IMR-90 (cell line): ENCODE measurements at regions not wholly inside any gene's neighbourhood (a gene's known extent, or its start where the extent isn't known, plus 50 kb on each side); places are given as distances from the start of the nearest gene placed in this dataset.

ENCODE experiments used
- ATAC-seq: fragments of 200-7000 bp; cut with Tn5 transposase; 2 replicates; pipeline ENCODE4 v1.9.1; 2020; ENCODE audit warnings: low read depth, mild to moderate bottlenecking, moderate library complexity
- BruUV-seq: library from RNA; stranded (reverse); fragments of 400-500 nt; replicated peaks from 2 replicates; lab custom pipeline; 2021; lab: Mats Ljungman, UMichigan
- CTCF ChIA-PET: fragments of 300-600 bp; formaldehyde crosslinking; extraction: SDS; loops from one replicate; lab custom pipeline; 2021; ENCODE audit warnings: antibody characterized with exemption; lab: Yijun Ruan, JAX
- POLR2A ChIA-PET: fragments of 300-600 bp; sonication (Branson Sonifier 250); formaldehyde crosslinking; loops from one replicate; lab custom pipeline; 2022; ENCODE audit warnings: antibody characterized with exemption; ENCODE audit not compliant: unreplicated experiment; lab: Charles Lee
- DNase-seq: peaks from one replicate; pipeline ENCODE4 v3.0.0; 2013
- H2AFZ ChIP-seq: replicated peaks from 2 replicates; pipeline ENCODE3; 2013; ENCODE audit warnings: low read length, mild to moderate bottlenecking; ENCODE audit not compliant: poor library complexity
- H2AK5ac ChIP-seq: 2 replicates; pipeline ENCODE4 v1.6.1; 2013; ENCODE audit warnings: low read depth, low read length, inconsistent platforms
- H2AK9ac ChIP-seq: replicated peaks from 2 replicates; pipeline ENCODE3; 2013; ENCODE audit warnings: mild to moderate bottlenecking, low read depth, low read length, moderate library complexity; ENCODE audit not compliant: poor library complexity
- H2BK120ac ChIP-seq: 2 replicates; pipeline ENCODE4 v1.6.1; 2013; ENCODE audit warnings: low read depth, low read length, inconsistent platforms
- H2BK15ac ChIP-seq: 3 replicates; pipeline ENCODE4 v1.6.1; 2013; ENCODE audit warnings: low read depth, low read length, inconsistent platforms
- H2BK20ac ChIP-seq: 2 replicates; pipeline ENCODE4 v1.6.1; 2013; ENCODE audit warnings: low read depth, mild to moderate bottlenecking, inconsistent platforms, low read length, moderate library complexity
- H2BK5ac ChIP-seq: 2 replicates; pipeline ENCODE4 v1.6.1; 2013; ENCODE audit warnings: mild to moderate bottlenecking, low read depth, low read length, inconsistent platforms; ENCODE audit not compliant: poor library complexity, severe bottlenecking
- H3K14ac ChIP-seq: replicated peaks from 2 replicates; pipeline ENCODE4 v1.6.1; 2013; ENCODE audit warnings: low read depth, low read length, inconsistent platforms
- H3K18ac ChIP-seq: 2 replicates; pipeline ENCODE4 v1.6.1; 2013; ENCODE audit warnings: low read depth, low read length, control low read depth
- H3K23ac ChIP-seq: 2 replicates; pipeline ENCODE4 v1.6.1; 2013; ENCODE audit warnings: low read depth, low read length, inconsistent platforms
- H3K27ac ChIP-seq: 2 replicates; pipeline ENCODE4 v1.5.1; 2013; ENCODE audit warnings: mild to moderate bottlenecking, control low read depth, low read length; ENCODE audit not compliant: insufficient read depth
- H3K27me3 ChIP-seq: 2 replicates; pipeline ENCODE4 v1.6.1; 2013; ENCODE audit warnings: low read length; ENCODE audit not compliant: control insufficient read depth, insufficient read depth
- H3K36me3 ChIP-seq: 2 replicates; pipeline ENCODE4 v1.6.1; 2013; ENCODE audit warnings: low read length, mixed read lengths; ENCODE audit not compliant: control insufficient read depth, insufficient read depth
- H3K4ac ChIP-seq: 2 replicates; pipeline ENCODE4 v1.6.1; 2013; ENCODE audit warnings: low read depth, low read length, inconsistent platforms
- H3K4me1 ChIP-seq: 2 replicates; pipeline ENCODE4 v1.6.1; 2013; ENCODE audit warnings: low read length, mixed read lengths; ENCODE audit not compliant: control insufficient read depth, insufficient read depth
- H3K4me2 ChIP-seq: 2 replicates; pipeline ENCODE4 v1.6.1; 2013; ENCODE audit warnings: low read depth, mild to moderate bottlenecking, control low read depth, low read length, moderate library complexity
- H3K4me3 ChIP-seq: 2 replicates; pipeline ENCODE4 v1.5.1; 2013; ENCODE audit warnings: low read depth, mild to moderate bottlenecking, control low read depth, low read length, moderate library complexity; ENCODE audit not compliant: insufficient read depth
- H3K56ac ChIP-seq: 2 replicates; pipeline ENCODE4 v1.6.1; 2013; ENCODE audit warnings: low read length, inconsistent platforms; ENCODE audit not compliant: insufficient read depth; ENCODE audit errors: extremely low read depth
- H3K79me1 ChIP-seq, 2 experiments: 2 replicates each; pipeline ENCODE4 v1.6.1; 2013; ENCODE audit warnings: low read length in 2 of 2, inconsistent platforms in 1 of 2, low read depth in 1 of 2
- H3K9ac ChIP-seq: 2 replicates; pipeline ENCODE4 v1.6.1; 2013; ENCODE audit warnings: low read depth, low read length, control low read depth
- H3K9me1 ChIP-seq: 2 replicates; pipeline ENCODE4 v1.6.1; 2013; ENCODE audit warnings: low read length, inconsistent platforms; ENCODE audit not compliant: insufficient read depth
- H3K9me3 ChIP-seq: 2 replicates; pipeline ENCODE4 v1.6.1; 2013; ENCODE audit warnings: low read length; ENCODE audit not compliant: control insufficient read depth, insufficient read depth
- H4K20me1 ChIP-seq: 2 replicates; pipeline ENCODE4 v1.6.1; 2013; ENCODE audit warnings: low read length, inconsistent platforms; ENCODE audit not compliant: insufficient read depth
- H4K5ac ChIP-seq: 2 replicates; pipeline ENCODE4 v1.6.1; 2013; ENCODE audit warnings: mild to moderate bottlenecking, low read depth, low read length, control low read depth
- H4K8ac ChIP-seq, 2 experiments: 2 replicates each; pipeline ENCODE4 v1.6.1; 2013; ENCODE audit warnings: low read depth in 2 of 2, low read length in 2 of 2, control low read depth in 1 of 2, inconsistent platforms in 1 of 2
- H4K91ac ChIP-seq: 2 replicates; pipeline ENCODE4 v1.6.1; 2013; ENCODE audit warnings: low read depth, low read length, inconsistent platforms; ENCODE audit not compliant: insufficient read depth
- BHLHE40 ChIP-seq: fragments of 150-350 bp; IDR thresholded peaks from 2 replicates; pipeline ENCODE4 v1.6.1; 2016; ENCODE audit warnings: mild to moderate bottlenecking, low read depth, low read length
- CEBPB ChIP-seq: IDR thresholded peaks from 2 replicates; pipeline ENCODE4 v1.6.1; 2012; ENCODE audit warnings: low read depth, low read length, improper control_type of control experiment
- CHD1 ChIP-seq: IDR thresholded peaks from 2 replicates; pipeline ENCODE4 v1.6.1; 2012; ENCODE audit warnings: low read depth, low read length, improper control_type of control experiment
- FOS ChIP-seq: fragments of 150-350 bp; IDR thresholded peaks from 2 replicates; pipeline ENCODE4 v1.6.1; 2016; ENCODE audit warnings: low read depth, low read length
- MAZ ChIP-seq: IDR thresholded peaks from 2 replicates; pipeline ENCODE4 v1.6.1; 2012; ENCODE audit warnings: low read depth, mild to moderate bottlenecking, low read length, improper control_type of control experiment, moderate library complexity, borderline replicate concordance
- MXI1 ChIP-seq: IDR thresholded peaks from 2 replicates; pipeline ENCODE4 v1.6.1; 2012; ENCODE audit warnings: low read depth, mild to moderate bottlenecking, low read length, moderate library complexity, borderline replicate concordance
- NFE2L2 ChIP-seq: fragments of 150-350 bp; IDR thresholded peaks from 2 replicates; pipeline ENCODE4 v1.6.1; 2016; ENCODE audit warnings: low read depth, mild to moderate bottlenecking, low read length
- POLR2A ChIP-seq: IDR thresholded peaks from 2 replicates; pipeline ENCODE4 v1.6.1; 2012; ENCODE audit warnings: mild to moderate bottlenecking, low read depth, low read length
- RAD21 ChIP-seq: IDR thresholded peaks from 2 replicates; pipeline ENCODE4 v1.6.1; 2012; ENCODE audit warnings: low read length, improper control_type of control experiment
- RCOR1 ChIP-seq: IDR thresholded peaks from 2 replicates; pipeline ENCODE4 v1.6.1; 2012; ENCODE audit warnings: mild to moderate bottlenecking, low read length, improper control_type of control experiment; ENCODE audit not compliant: insufficient replicate concordance
- RFX5 ChIP-seq: IDR thresholded peaks from 2 replicates; pipeline ENCODE4 v1.8.0; 2012; ENCODE audit warnings: low read depth, mild to moderate bottlenecking, low read length, moderate library complexity
- SMC3 ChIP-seq: fragments of 150-350 bp; IDR thresholded peaks from 2 replicates; pipeline ENCODE4 v1.6.1; 2016; ENCODE audit warnings: low read depth, mild to moderate bottlenecking, antibody characterized with exemption, low read length, moderate library complexity
- WGBS, 2 experiments: methylation state at CpG; one replicate each; pipeline versions ENCODE4 v1.1.5 to v1.1.7; 2013; ENCODE audit warnings: missing lambda C conversion rate in 2 of 2; ENCODE audit not compliant: insufficient read length in 1 of 2; ENCODE audit errors: extremely low coverage in 2 of 2; 5-methylcytosine and 5-hydroxymethylcytosine counted together
- dilution Hi-C: fragments of 300-500 bp; cut with HindIII; formaldehyde crosslinking; loops from one replicate; pipeline ENCODE4 v1.14.3; 2018; ENCODE audit warnings: low sequenced_read_pairs; ENCODE audit not compliant: unreplicated experiment
- in situ Hi-C: fragments of 300-500 bp; cut with MboI; formaldehyde crosslinking; loops from 3 replicates; pipeline ENCODE4 v1.14.3; 2019; ENCODE audit warnings: low sequenced_read_pairs, inconsistent platforms, mixed read lengths
- intact Hi-C: fragments of 100-400 bp; cut with micrococcal nuclease; formaldehyde crosslinking; loops from 2 replicates; pipeline ENCODE4 v1.10.0; 2022
- TF ChIP-seq, protein P1 (sequence below): fragments of 150-350 bp; IDR thresholded peaks from 2 replicates; pipeline ENCODE4 v1.6.1; 2016; ENCODE audit warnings: low read depth, mild to moderate bottlenecking, low read length, moderate library complexity, borderline replicate concordance
- TF ChIP-seq, protein P2 (sequence below): conservative IDR thresholded peaks from 2 replicates; pipeline ENCODE4 v1.5.1; 2012; ENCODE audit warnings: mild to moderate bottlenecking, low read depth, low read length, improper control_type of control experiment

DNA sequence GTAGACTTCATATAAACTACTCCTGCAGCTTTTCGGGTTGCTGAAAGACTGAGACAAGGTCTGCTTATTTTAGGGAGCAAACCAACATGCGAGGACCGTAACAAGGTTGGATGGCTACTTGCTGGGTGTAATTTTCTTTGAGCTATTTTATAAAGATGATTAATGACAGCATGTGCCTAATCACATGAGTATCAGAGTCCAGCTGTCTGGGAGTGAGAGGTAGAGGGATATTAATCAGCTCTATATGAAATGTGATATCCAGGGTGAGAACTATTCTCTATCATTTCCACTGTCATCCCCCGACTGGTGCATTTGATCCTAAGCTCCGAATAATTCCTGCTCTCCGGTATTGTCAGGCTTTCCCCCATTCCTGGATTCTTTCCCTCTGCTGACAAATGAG is 193.8 kb upstream of the HMHB1 start:
- H2AFZ ChIP-seq: no peak overlapping the region

More for the DNA sequence above, 193.8 kb upstream of the HMHB1 start:
- no peak overlapping the region for H3K4me2 ChIP-seq
- no CpG with 5 or more reads among the region's 6 CpGs for WGBS, 2 experiments
- no peak overlapping the region for H2BK120ac ChIP-seq
- ATAC-seq: no peak
- no peak overlapping the region for H4K91ac ChIP-seq
- intact Hi-C loops: no loop called here
- H3K9ac ChIP-seq: no peak overlapping the region
- no peak overlapping the region for H3K14ac ChIP-seq
- H3K4me3 ChIP-seq: no peak overlapping the region
- no peak overlapping the region for H3K56ac ChIP-seq
- TF ChIP-seq CEBPB (no peak), MXI1 (no peak), POLR2A (no peak), NFE2L2 (no peak), BHLHE40 (no peak), RFX5 (no peak), SMC3 (no peak), RAD21 (no peak), RCOR1 (no peak), FOS (no peak), CHD1 (no peak), MAZ (no peak)
- TF ChIP-seq, protein P1, sequence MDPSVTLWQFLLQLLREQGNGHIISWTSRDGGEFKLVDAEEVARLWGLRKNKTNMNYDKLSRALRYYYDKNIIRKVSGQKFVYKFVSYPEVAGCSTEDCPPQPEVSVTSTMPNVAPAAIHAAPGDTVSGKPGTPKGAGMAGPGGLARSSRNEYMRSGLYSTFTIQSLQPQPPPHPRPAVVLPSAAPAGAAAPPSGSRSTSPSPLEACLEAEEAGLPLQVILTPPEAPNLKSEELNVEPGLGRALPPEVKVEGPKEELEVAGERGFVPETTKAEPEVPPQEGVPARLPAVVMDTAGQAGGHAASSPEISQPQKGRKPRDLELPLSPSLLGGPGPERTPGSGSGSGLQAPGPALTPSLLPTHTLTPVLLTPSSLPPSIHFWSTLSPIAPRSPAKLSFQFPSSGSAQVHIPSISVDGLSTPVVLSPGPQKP: no peak
- TF ChIP-seq, protein P2, sequence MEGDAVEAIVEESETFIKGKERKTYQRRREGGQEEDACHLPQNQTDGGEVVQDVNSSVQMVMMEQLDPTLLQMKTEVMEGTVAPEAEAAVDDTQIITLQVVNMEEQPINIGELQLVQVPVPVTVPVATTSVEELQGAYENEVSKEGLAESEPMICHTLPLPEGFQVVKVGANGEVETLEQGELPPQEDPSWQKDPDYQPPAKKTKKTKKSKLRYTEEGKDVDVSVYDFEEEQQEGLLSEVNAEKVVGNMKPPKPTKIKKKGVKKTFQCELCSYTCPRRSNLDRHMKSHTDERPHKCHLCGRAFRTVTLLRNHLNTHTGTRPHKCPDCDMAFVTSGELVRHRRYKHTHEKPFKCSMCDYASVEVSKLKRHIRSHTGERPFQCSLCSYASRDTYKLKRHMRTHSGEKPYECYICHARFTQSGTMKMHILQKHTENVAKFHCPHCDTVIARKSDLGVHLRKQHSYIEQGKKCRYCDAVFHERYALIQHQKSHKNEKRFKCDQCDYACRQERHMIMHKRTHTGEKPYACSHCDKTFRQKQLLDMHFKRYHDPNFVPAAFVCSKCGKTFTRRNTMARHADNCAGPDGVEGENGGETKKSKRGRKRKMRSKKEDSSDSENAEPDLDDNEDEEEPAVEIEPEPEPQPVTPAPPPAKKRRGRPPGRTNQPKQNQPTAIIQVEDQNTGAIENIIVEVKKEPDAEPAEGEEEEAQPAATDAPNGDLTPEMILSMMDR: no peak
- H3K4ac ChIP-seq: no peak overlapping the region
- no peaks in the 10 kb centered on the region for H3K79me1 ChIP-seq
- H2AK5ac ChIP-seq: no peak overlapping the region
- H3K9me3 ChIP-seq: no peaks in the 10 kb centered on the region
- no peaks in the 10 kb centered on the region for H3K27me3 ChIP-seq
- in situ Hi-C loops: no loop called here
- no peak overlapping the region for H3K23ac ChIP-seq
- POLR2A ChIA-PET: no interaction called here
- no peak overlapping the region for H2BK15ac ChIP-seq
- H4K8ac ChIP-seq: no peak overlapping the region
- H3K4me1 ChIP-seq: no peaks in the 10 kb centered on the region
- H3K36me3 ChIP-seq: no peaks in the 10 kb centered on the region
- no peak overlapping the region for H2BK20ac ChIP-seq
- no peak for DNase-seq
- no peak overlapping the region for H3K18ac ChIP-seq
- no peak overlapping the region for H4K5ac ChIP-seq
- no peak overlapping the region for H3K27ac ChIP-seq
- H2AK9ac ChIP-seq: no peak overlapping the region
- dilution Hi-C loops: no loop called here
- no peak overlapping the region for H2BK5ac ChIP-seq
- BruUV-seq: no TSS peak
- H4K20me1 ChIP-seq: no peaks in the 10 kb centered on the region
- no peaks in the 10 kb centered on the region for H3K9me1 ChIP-seq
- CTCF ChIA-PET: no interaction called here
